Tibial nerve (tissue), 4 donors: ENCODE measurements at regions not wholly inside any gene's neighbourhood (a gene's known extent, or its start where the extent isn't known, plus 50 kb on each side); places are given as distances from the start of the nearest gene placed in this dataset.

Source experiments
- DNase-seq, 2 donors: peaks; one replicate each; pipeline ENCODE4 v3.0.0-alpha.2; 2019; ENCODE audit warnings: low spot score in 2 of 2
- H3K27ac ChIP-seq, 4 donors: fragments of 200-600 bp; sonication (generic) in 3 of 4; one replicate each; pipeline ENCODE4 v1.5.1; 2017 to 2019; ENCODE audit warnings: mild to moderate bottlenecking in 1 of 4
- H3K27me3 ChIP-seq, 2 donors: fragments of 200-600 bp; sonication (generic) in 1 of 2; one replicate each; pipeline versions ENCODE4 v1.5.1 to v1.6.0; 2017 to 2019
- H3K36me3 ChIP-seq, 3 donors: fragments of 200-600 bp; sonication (generic); one replicate each; pipeline ENCODE4 v1.5.1; 2018 to 2019
- H3K4me1 ChIP-seq, 4 donors: fragments of 200-600 bp; sonication (generic) in 3 of 4; one replicate each; pipeline ENCODE4 v1.5.1; 2017 to 2019
- H3K4me3 ChIP-seq, 4 donors: fragments of 200-600 bp; sonication (generic) in 3 of 4; one replicate each; pipeline ENCODE4 v1.5.1; 2017 to 2019; ENCODE audit warnings: mild to moderate bottlenecking in 1 of 4, moderate library complexity in 1 of 4
- H3K9me3 ChIP-seq, 4 donors: fragments of 200-600 bp; sonication (generic) in 3 of 4; one replicate each; pipeline ENCODE4 v1.5.1; 2017 to 2019
- EP300 ChIP-seq, 2 donors: sonication (generic); formaldehyde crosslinking; IDR thresholded peaks; one replicate each; pipeline ENCODE4 v1.6.1; 2017; ENCODE audit warnings: antibody characterized with exemption in 2 of 2, mild to moderate bottlenecking in 1 of 2
- POLR2A ChIP-seq, 2 donors: fragments of 450-650 bp; IDR thresholded peaks; one replicate each; pipeline ENCODE4 v1.6.1; 2017; ENCODE audit warnings: antibody characterized with exemption in 2 of 2, mild to moderate bottlenecking in 2 of 2, moderate library complexity in 2 of 2
- WGBS, 2 donors: methylation state at CpG; one replicate each; pipeline ENCODE4 v1.1.5; 2018; 5-methylcytosine and 5-hydroxymethylcytosine counted together
- TF ChIP-seq, protein P1 (sequence below), 5 experiments: fragments of 200-600 bp in 3 of 5; fragments of 450-650 bp in 2 of 5; sonication (generic) in 3 of 5; IDR thresholded peaks; one replicate each; pipeline ENCODE4 v1.5.1; 2016 to 2019; ENCODE audit warnings: antibody characterized with exemption in 5 of 5, mild to moderate bottlenecking in 3 of 5, moderate library complexity in 2 of 5

DNA sequence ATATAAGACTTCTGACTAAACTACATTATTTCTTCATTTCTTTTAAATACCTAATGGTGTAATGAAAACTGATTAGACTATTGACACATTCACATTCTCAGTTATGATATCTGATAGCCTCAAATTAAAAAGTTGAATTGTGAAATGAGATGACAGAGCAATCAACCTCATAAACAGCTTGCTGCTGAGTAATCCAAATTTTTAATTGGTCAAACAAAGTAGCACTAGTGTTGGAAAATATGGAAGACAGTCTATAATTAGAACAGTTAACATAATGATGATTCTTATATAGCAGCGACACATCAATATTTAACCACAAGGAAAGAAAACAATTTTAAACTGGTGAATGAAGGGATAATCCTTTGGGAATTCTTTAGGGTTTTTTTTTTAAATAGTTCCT lies 91.9 kb upstream of the LRP1B start:
- no peaks in the 10 kb centered on the region for H3K4me1 ChIP-seq
- no peak for DNase-seq
- no peak for TF ChIP-seq EP300 (IDR thresholded peaks at IDR 0.05)
- H3K9me3 ChIP-seq, result no peaks in the 10 kb centered on the region
- no peak overlapping the region for H3K4me3 ChIP-seq
- no peaks in the 10 kb centered on the region for H3K36me3 ChIP-seq
- H3K27me3 ChIP-seq, result no peaks in the 10 kb centered on the region
- WGBS, 2 donors, result 59 to 74% methylated on average over 1 of the region's 1 CpG
- no peak overlapping the region for H3K27ac ChIP-seq

DNA sequence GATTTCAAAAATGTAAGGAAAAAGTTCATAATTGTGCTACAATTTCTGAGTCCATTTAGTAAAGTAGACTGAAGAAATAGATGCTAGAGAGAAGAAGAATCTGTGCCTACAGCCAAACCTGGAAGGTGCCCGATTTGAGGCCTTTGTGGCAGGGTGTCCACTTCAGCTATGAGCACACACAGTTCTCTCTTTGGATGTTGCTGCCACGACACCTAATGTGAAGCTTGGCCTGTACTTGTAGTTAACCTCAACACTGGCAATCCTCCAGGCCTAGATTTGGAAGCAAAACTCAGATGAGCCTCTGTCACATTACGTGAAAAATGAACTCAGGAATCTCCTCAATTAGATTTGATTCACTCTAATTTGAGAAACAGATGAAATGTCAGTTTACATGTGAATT lies 90.1 kb upstream of the LRP1B start:
- no peaks in the 10 kb centered on the region for H3K36me3 ChIP-seq
- no peak overlapping the region for H3K4me3 ChIP-seq
- whole genome bisulfite sequencing, 2 donors, result 38 to 40% methylated on average over 3 of the region's 3 CpGs
- TF ChIP-seq POLR2A (IDR thresholded peaks at IDR 0.05) (no peak), EP300 (IDR thresholded peaks at IDR 0.05) (no peak)
- TF ChIP-seq, protein P1, sequence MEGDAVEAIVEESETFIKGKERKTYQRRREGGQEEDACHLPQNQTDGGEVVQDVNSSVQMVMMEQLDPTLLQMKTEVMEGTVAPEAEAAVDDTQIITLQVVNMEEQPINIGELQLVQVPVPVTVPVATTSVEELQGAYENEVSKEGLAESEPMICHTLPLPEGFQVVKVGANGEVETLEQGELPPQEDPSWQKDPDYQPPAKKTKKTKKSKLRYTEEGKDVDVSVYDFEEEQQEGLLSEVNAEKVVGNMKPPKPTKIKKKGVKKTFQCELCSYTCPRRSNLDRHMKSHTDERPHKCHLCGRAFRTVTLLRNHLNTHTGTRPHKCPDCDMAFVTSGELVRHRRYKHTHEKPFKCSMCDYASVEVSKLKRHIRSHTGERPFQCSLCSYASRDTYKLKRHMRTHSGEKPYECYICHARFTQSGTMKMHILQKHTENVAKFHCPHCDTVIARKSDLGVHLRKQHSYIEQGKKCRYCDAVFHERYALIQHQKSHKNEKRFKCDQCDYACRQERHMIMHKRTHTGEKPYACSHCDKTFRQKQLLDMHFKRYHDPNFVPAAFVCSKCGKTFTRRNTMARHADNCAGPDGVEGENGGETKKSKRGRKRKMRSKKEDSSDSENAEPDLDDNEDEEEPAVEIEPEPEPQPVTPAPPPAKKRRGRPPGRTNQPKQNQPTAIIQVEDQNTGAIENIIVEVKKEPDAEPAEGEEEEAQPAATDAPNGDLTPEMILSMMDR (IDR thresholded peaks at IDR 0.05), result no peak
- DNase-seq, result no peak
- no peak overlapping the region for H3K27ac ChIP-seq
- H3K4me1 ChIP-seq, result no peaks in the 10 kb centered on the region
- no peaks in the 10 kb centered on the region for H3K9me3 ChIP-seq
- H3K27me3 ChIP-seq, result no peaks in the 10 kb centered on the region

- no peak for DNase-seq
- Histone ChIP-seq H3K4me3 (no peak overlapping the region), H3K27ac (no peak overlapping the region), H3K4me1 (no peaks in the 10 kb centered on the region), H3K9me3 (no peaks in the 10 kb centered on the region), H3K36me3 (no peaks in the 10 kb centered on the region), H3K27me3 (no peaks in the 10 kb centered on the region)
- no peak for TF ChIP-seq EP300 (IDR thresholded peaks at IDR 0.05)
- TF ChIP-seq, protein P1 (IDR thresholded peaks at IDR 0.05), result no peak
- TF ChIP-seq POLR2A (IDR thresholded peaks at IDR 0.05), result no peak
- 96 to 97% methylated on average over 1 of the region's 1 CpG for WGBS, 2 donors
Observed at GRCh38 chr2:142220239-142220638, 89.4 kb upstream of the LRP1B start.

DNA sequence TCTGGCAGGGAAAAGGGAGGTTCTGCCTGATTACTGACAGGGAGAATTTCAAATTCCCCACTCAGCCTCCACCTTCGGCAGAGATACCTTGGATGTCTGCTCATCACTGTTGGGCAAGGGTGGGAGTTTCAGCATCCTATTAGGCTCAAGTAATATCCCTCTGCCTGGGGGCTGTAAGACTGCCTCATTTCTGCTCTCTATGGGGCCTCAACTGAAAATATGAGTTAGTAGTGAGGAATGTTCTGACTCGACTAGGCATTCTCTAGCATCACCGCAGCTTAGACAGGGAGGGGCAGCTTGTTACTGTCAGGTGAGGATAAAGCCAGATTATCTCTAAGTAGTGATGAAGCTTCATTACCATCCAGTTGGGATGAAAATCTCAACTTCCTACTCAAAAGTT lies 87.7 kb upstream of the LRP1B start:
- no peak for DNase-seq
- TF ChIP-seq POLR2A (IDR thresholded peaks at IDR 0.05), result no peak
- TF ChIP-seq, protein P1 (IDR thresholded peaks at IDR 0.05), result no peak
- TF ChIP-seq EP300 (IDR thresholded peaks at IDR 0.05), result no peak
- H3K27me3 ChIP-seq, result no peaks in the 10 kb centered on the region
- no peaks in the 10 kb centered on the region for H3K36me3 ChIP-seq
- no peaks in the 10 kb centered on the region for H3K4me1 ChIP-seq
- H3K9me3 ChIP-seq, result no peaks in the 10 kb centered on the region
- no peak overlapping the region for H3K4me3 ChIP-seq
- no peak overlapping the region for H3K27ac ChIP-seq
- 87 to 93% methylated on average over 3 of the region's 3 CpGs for WGBS, 2 donors

DNA sequence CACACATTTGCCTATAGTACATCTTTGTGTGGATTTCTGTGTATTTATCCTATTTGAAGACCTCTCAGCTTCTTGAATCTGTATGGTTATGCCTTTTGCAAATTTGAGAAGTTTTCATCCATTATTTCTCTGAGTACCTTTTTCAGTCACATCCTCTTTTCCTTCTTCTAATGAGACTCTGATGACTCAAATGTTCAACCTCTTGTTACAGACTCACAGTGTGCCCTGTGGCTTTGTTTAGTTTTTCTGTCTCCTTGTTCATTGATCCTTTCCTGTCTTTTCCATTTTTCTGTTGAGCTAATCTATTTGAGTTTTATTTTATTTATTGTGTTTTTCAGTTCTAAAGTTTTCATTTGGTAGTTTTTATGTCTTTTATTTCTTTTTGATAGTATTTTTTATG lies 87.0 kb upstream of the LRP1B start:
- Histone ChIP-seq H3K9me3 (no peaks in the 10 kb centered on the region), H3K36me3 (no peaks in the 10 kb centered on the region), H3K27me3 (no peaks in the 10 kb centered on the region), H3K4me1 (no peaks in the 10 kb centered on the region), H3K27ac (no peak overlapping the region), H3K4me3 (no peak overlapping the region)
- no peak for DNase-seq
- TF ChIP-seq, protein P1 (IDR thresholded peaks at IDR 0.05), result no peak
- TF ChIP-seq POLR2A (IDR thresholded peaks at IDR 0.05), result no peak
- TF ChIP-seq EP300 (IDR thresholded peaks at IDR 0.05), result no peak

DNA sequence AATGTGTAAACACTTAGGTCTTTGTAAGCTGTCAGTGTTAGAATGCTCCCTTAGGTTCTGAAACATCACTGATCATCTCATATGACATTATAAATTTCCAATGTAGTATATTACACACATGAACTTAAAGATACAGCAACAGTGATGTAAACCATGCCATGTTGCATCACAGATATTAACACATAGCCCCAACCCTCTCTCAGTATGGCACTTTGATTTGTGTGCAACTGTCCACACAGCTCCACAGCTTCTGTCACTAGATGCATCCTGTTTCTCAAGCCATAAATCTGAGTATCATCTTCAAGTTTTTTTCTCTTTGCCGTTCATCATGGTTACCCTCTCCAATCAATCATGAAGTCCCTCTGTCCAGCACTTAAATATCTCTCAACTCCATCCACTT lies 69.2 kb upstream of the LRP1B start:
- H3K27me3 ChIP-seq, result no peaks in the 10 kb centered on the region
- no peak for TF ChIP-seq EP300 (IDR thresholded peaks at IDR 0.05)
- WGBS, 2 donors, result 72 to 79% methylated on average over 1 of the region's 1 CpG
- DNase-seq, result no peak
- no peak overlapping the region for H3K27ac ChIP-seq
- H3K4me3 ChIP-seq, result no peak overlapping the region
- no peaks in the 10 kb centered on the region for H3K4me1 ChIP-seq
- no peaks in the 10 kb centered on the region for H3K9me3 ChIP-seq
- no peaks in the 10 kb centered on the region for H3K36me3 ChIP-seq
